ENCODE measurements at regions not wholly inside any gene's neighbourhood (a gene's known extent, or its start where the extent isn't known, plus 50 kb on each side); places are given as distances from the start of the nearest gene placed in this dataset.

- peak in 5 of 6 donors; percentile 13 to 92 (median 66) for DNase-seq (ENCODE audit: low read depth in 4 of 6, low spot score in 6 of 6)
- no peak overlapping the region for H3K4me3 ChIP-seq (ENCODE audit: low read depth, low read length)
Measured at GRCh38 chr10:131743190-131744151, 157.3 kb upstream of the PPP2R2D start.

GRCh38 chr10:131744346-131744745 lies 156.5 kb upstream of the PPP2R2D start:
- peaks cover 30% of the 10 kb centered on the region for H3K4me1 ChIP-seq (ENCODE audit: control insufficient read depth, insufficient read depth, low read length)
- H3K27ac ChIP-seq (ENCODE audit: low read depth, low read length): no peak overlapping the region
- WGBS (ENCODE audit: insufficient coverage): 63% methylated on average over 9 of the region's 10 CpGs
- H3K27me3 ChIP-seq (ENCODE audit: control insufficient read depth, insufficient read depth, low read length): no peaks in the 10 kb centered on the region
- no peak overlapping the region for H3K4me3 ChIP-seq (ENCODE audit: low read depth, low read length)
- H3K36me3 ChIP-seq (ENCODE audit: control insufficient read depth, insufficient read depth, low read length): no peaks in the 10 kb centered on the region
- no peak for DNase-seq (ENCODE audit: low read depth in 4 of 6, low spot score in 6 of 6)
- H3K9me3 ChIP-seq (ENCODE audit: control insufficient read depth, insufficient read depth, low read length): no peaks in the 10 kb centered on the region

More at GRCh38 chr10:131743190-131744151, 157.3 kb upstream of the PPP2R2D start:
- H3K9me3 ChIP-seq (ENCODE audit: control insufficient read depth, insufficient read depth, low read length): no peaks in the 10 kb centered on the region
- WGBS (ENCODE audit: insufficient coverage): 20% methylated on average over 21 of the region's 24 CpGs
- no peaks in the 10 kb centered on the region for H3K36me3 ChIP-seq (ENCODE audit: control insufficient read depth, insufficient read depth, low read length)
- peaks cover 22% of the 10 kb centered on the region for H3K4me1 ChIP-seq (ENCODE audit: control insufficient read depth, insufficient read depth, low read length)
- H3K27me3 ChIP-seq (ENCODE audit: control insufficient read depth, insufficient read depth, low read length): no peaks in the 10 kb centered on the region
- no peak overlapping the region for H3K27ac ChIP-seq (ENCODE audit: low read depth, low read length)

GRCh38 chr10:131745591-131745990 lies 155.2 kb upstream of the PPP2R2D start:
- no peak overlapping the region for H3K4me3 ChIP-seq (ENCODE audit: low read depth, low read length)
- H3K9me3 ChIP-seq (ENCODE audit: control insufficient read depth, insufficient read depth, low read length): no peaks in the 10 kb centered on the region
- 92% methylated on average over 12 of the region's 12 CpGs for WGBS (ENCODE audit: insufficient coverage)
- H3K27me3 ChIP-seq (ENCODE audit: control insufficient read depth, insufficient read depth, low read length): no peaks in the 10 kb centered on the region
- H3K4me1 ChIP-seq (ENCODE audit: control insufficient read depth, insufficient read depth, low read length): peaks cover 43% of the 10 kb centered on the region
- no peak overlapping the region for H3K27ac ChIP-seq (ENCODE audit: low read depth, low read length)
- H3K36me3 ChIP-seq (ENCODE audit: control insufficient read depth, insufficient read depth, low read length): no peaks in the 10 kb centered on the region
- no peak for DNase-seq (ENCODE audit: low read depth in 4 of 6, low spot score in 6 of 6)

- H3K27ac ChIP-seq (ENCODE audit: low read depth, low read length): no peak overlapping the region
- no peaks in the 10 kb centered on the region for H3K9me3 ChIP-seq (ENCODE audit: control insufficient read depth, insufficient read depth, low read length)
- no peaks in the 10 kb centered on the region for H3K36me3 ChIP-seq (ENCODE audit: control insufficient read depth, insufficient read depth, low read length)
- no peaks in the 10 kb centered on the region for H3K27me3 ChIP-seq (ENCODE audit: control insufficient read depth, insufficient read depth, low read length)
- 98% methylated on average over 16 of the region's 20 CpGs for WGBS (ENCODE audit: insufficient coverage)
- H3K4me3 ChIP-seq (ENCODE audit: low read depth, low read length): no peak overlapping the region
- DNase-seq (ENCODE audit: low read depth in 4 of 6, low spot score in 6 of 6): no peak
- H3K4me1 ChIP-seq (ENCODE audit: control insufficient read depth, insufficient read depth, low read length): peaks cover 49% of the 10 kb centered on the region
Measured at GRCh38 chr10:131746241-131746711, 154.5 kb upstream of the PPP2R2D start.

GRCh38 chr10:131746785-131747184 lies 154.0 kb upstream of the PPP2R2D start:
- Histone ChIP-seq H3K4me3 (ENCODE audit: low read depth, low read length) (no peak overlapping the region), H3K27ac (ENCODE audit: low read depth, low read length) (no peak overlapping the region), H3K9me3 (ENCODE audit: control insufficient read depth, insufficient read depth, low read length) (no peaks in the 10 kb centered on the region), H3K4me1 (ENCODE audit: control insufficient read depth, insufficient read depth, low read length) (peaks cover 55% of the 10 kb centered on the region), H3K36me3 (ENCODE audit: control insufficient read depth, insufficient read depth, low read length) (no peaks in the 10 kb centered on the region), H3K27me3 (ENCODE audit: control insufficient read depth, insufficient read depth, low read length) (no peaks in the 10 kb centered on the region)
- WGBS (ENCODE audit: insufficient coverage): no CpG with 5 or more reads among the region's 1 CpG
- DNase-seq (ENCODE audit: low read depth in 4 of 6, low spot score in 6 of 6): peak in 1 of 6 donors; percentile 25

- H3K4me1 ChIP-seq (ENCODE audit: control insufficient read depth, insufficient read depth, low read length): peaks cover 56% of the 10 kb centered on the region
- no peaks in the 10 kb centered on the region for H3K9me3 ChIP-seq (ENCODE audit: control insufficient read depth, insufficient read depth, low read length)
- 93% methylated on average over 16 of the region's 16 CpGs for WGBS (ENCODE audit: insufficient coverage)
- no peaks in the 10 kb centered on the region for H3K27me3 ChIP-seq (ENCODE audit: control insufficient read depth, insufficient read depth, low read length)
- no peaks in the 10 kb centered on the region for H3K36me3 ChIP-seq (ENCODE audit: control insufficient read depth, insufficient read depth, low read length)
- no peak overlapping the region for H3K27ac ChIP-seq (ENCODE audit: low read depth, low read length)
- DNase-seq (ENCODE audit: low read depth in 4 of 6, low spot score in 6 of 6): no peak
- no peak overlapping the region for H3K4me3 ChIP-seq (ENCODE audit: low read depth, low read length)
Measured at GRCh38 chr10:131747251-131747650, 153.6 kb upstream of the PPP2R2D start.

GRCh38 chr10:131747791-131748190 lies 153.0 kb upstream of the PPP2R2D start:
- H3K4me3 ChIP-seq (ENCODE audit: low read depth, low read length): no peak overlapping the region
- no peak for DNase-seq (ENCODE audit: low read depth in 4 of 6, low spot score in 6 of 6)
- H3K9me3 ChIP-seq (ENCODE audit: control insufficient read depth, insufficient read depth, low read length): no peaks in the 10 kb centered on the region
- H3K4me1 ChIP-seq (ENCODE audit: control insufficient read depth, insufficient read depth, low read length): peaks cover 51% of the 10 kb centered on the region
- H3K27me3 ChIP-seq (ENCODE audit: control insufficient read depth, insufficient read depth, low read length): no peaks in the 10 kb centered on the region
- 91% methylated on average over 11 of the region's 11 CpGs for WGBS (ENCODE audit: insufficient coverage)
- H3K27ac ChIP-seq (ENCODE audit: low read depth, low read length): no peak overlapping the region
- H3K36me3 ChIP-seq (ENCODE audit: control insufficient read depth, insufficient read depth, low read length): no peaks in the 10 kb centered on the region

- Histone ChIP-seq H3K27me3 (ENCODE audit: control insufficient read depth, insufficient read depth, low read length) (no peaks in the 10 kb centered on the region), H3K9me3 (ENCODE audit: control insufficient read depth, insufficient read depth, low read length) (no peaks in the 10 kb centered on the region), H3K4me1 (ENCODE audit: control insufficient read depth, insufficient read depth, low read length) (peaks cover 47% of the 10 kb centered on the region), H3K4me3 (ENCODE audit: low read depth, low read length) (no peak overlapping the region), H3K27ac (ENCODE audit: low read depth, low read length) (no peak overlapping the region), H3K36me3 (ENCODE audit: control insufficient read depth, insufficient read depth, low read length) (no peaks in the 10 kb centered on the region)
- DNase-seq (ENCODE audit: low read depth in 4 of 6, low spot score in 6 of 6): no peak
- 90% methylated on average over 9 of the region's 9 CpGs for WGBS (ENCODE audit: insufficient coverage)
Measured at GRCh38 chr10:131748191-131748590, 152.6 kb upstream of the PPP2R2D start.

- Histone ChIP-seq H3K4me3 (ENCODE audit: low read depth, low read length) (no peak overlapping the region), H3K27me3 (ENCODE audit: control insufficient read depth, insufficient read depth, low read length) (no peaks in the 10 kb centered on the region), H3K36me3 (ENCODE audit: control insufficient read depth, insufficient read depth, low read length) (no peaks in the 10 kb centered on the region), H3K9me3 (ENCODE audit: control insufficient read depth, insufficient read depth, low read length) (no peaks in the 10 kb centered on the region), H3K4me1 (ENCODE audit: control insufficient read depth, insufficient read depth, low read length) (peaks cover 38% of the 10 kb centered on the region), H3K27ac (ENCODE audit: low read depth, low read length) (no peak overlapping the region)
- peak in 1 of 6 donors; percentile 72 for DNase-seq (ENCODE audit: low read depth in 4 of 6, low spot score in 6 of 6)
- 43% methylated on average over 33 of the region's 40 CpGs for WGBS (ENCODE audit: insufficient coverage)
Measured at GRCh38 chr10:131748831-131749766, 151.7 kb upstream of the PPP2R2D start.
